Spleen (tissue), 7 donors: ENCODE measurements at regions not wholly inside any gene's neighbourhood (a gene's known extent, or its start where the extent isn't known, plus 50 kb on each side); places are given as distances from the start of the nearest gene placed in this dataset.
"Not testable (repeated sequence)": the region's sequence is repeated elsewhere in the genome, so short reads cannot be mapped to it uniquely, and the experiment has no call there.

ENCODE experiments used
- POLR2A ChIP-seq, 3 donors: fragments of 450-650 bp; IDR thresholded peaks; one replicate each; pipeline ENCODE4 v1.5.1; 2017; ENCODE audit warnings: antibody characterized with exemption in 3 of 3, mild to moderate bottlenecking in 1 of 3
- POLR2AphosphoS5 ChIP-seq, 3 donors: sonication (generic); formaldehyde crosslinking; IDR thresholded peaks; one replicate each; pipeline ENCODE4 v1.5.1; 2017; ENCODE audit warnings: antibody characterized with exemption in 3 of 3
- TF ChIP-seq, protein P1 (sequence below), 11 experiments: fragments of 200-600 bp in 7 of 11; fragments of 450-650 bp in 4 of 11; sonication (generic) in 4 of 11; IDR thresholded peaks in 8 of 11; conservative IDR thresholded peaks in 3 of 11; 1 replicate in 7 of 11; 2 replicates in 4 of 11; pipeline versions ENCODE4 v1.4.0 to v1.8.0; 2016 to 2021; ENCODE audit warnings: antibody characterized with exemption in 11 of 11, inconsistent platforms in 4 of 11, mild to moderate bottlenecking in 1 of 11
- donor health status: DM: no; HTN: no; CAD: no; lungs with moderate emphysema.
- donor health status: DM: no; HTN: no; CAD: no.
- donor health status: DM: no; HTN: no; CAD: no.

DNA sequence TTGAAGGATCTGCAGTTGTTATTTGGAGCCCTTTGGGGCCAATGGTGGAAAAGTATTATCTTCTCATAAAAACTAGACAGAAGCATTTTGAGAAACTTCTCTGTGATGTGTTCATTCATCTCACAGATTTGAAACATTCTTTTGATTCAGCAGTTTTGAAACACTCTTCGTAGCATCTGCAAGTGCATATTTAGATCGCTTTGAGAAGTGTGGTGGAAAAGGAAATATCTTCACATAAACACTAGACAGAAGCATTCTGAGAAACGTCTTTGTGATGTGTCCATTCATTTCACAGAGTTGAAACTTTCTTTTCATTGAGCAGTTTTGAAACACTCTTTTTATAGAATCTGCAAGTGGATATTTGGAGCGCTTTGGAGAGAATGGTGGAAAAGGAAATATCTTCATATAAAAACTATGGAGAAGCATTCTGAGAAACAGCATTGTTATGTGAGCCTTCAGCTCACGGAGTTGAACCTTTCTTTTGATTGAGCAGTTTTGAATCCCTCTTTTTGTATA lies 3164.1 kb downstream of the TUBA3C start:
- TF ChIP-seq, protein P1, sequence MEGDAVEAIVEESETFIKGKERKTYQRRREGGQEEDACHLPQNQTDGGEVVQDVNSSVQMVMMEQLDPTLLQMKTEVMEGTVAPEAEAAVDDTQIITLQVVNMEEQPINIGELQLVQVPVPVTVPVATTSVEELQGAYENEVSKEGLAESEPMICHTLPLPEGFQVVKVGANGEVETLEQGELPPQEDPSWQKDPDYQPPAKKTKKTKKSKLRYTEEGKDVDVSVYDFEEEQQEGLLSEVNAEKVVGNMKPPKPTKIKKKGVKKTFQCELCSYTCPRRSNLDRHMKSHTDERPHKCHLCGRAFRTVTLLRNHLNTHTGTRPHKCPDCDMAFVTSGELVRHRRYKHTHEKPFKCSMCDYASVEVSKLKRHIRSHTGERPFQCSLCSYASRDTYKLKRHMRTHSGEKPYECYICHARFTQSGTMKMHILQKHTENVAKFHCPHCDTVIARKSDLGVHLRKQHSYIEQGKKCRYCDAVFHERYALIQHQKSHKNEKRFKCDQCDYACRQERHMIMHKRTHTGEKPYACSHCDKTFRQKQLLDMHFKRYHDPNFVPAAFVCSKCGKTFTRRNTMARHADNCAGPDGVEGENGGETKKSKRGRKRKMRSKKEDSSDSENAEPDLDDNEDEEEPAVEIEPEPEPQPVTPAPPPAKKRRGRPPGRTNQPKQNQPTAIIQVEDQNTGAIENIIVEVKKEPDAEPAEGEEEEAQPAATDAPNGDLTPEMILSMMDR (IDR thresholded peaks at IDR 0.05 in 8 of 11, conservative IDR thresholded peaks at IDR 0.05 in 3 of 11) = not testable (repeated sequence)
- not testable (repeated sequence) for TF ChIP-seq POLR2AphosphoS5, POLR2A (IDR thresholded peaks at IDR 0.05)
